ENCODE measurements at regions not wholly inside any gene's neighbourhood (a gene's known extent, or its start where the extent isn't known, plus 50 kb on each side); places are given as distances from the start of the nearest gene placed in this dataset.

GRCh38 chr1:60151311-60151710, 77.7 kb upstream of the C1orf87 start:
- no peaks in the 10 kb centered on the region for H3K79me2 ChIP-seq (ENCODE audit: control insufficient read depth, insufficient read depth, low read length)
- H3K4me2 ChIP-seq (ENCODE audit: control insufficient read depth, extremely low read depth, insufficient read depth, low read depth, low read length) = no peak overlapping the region
- no peaks in the 10 kb centered on the region for H3K4me1 ChIP-seq (ENCODE audit: control insufficient read depth, extremely low read depth, insufficient read depth, low read length)
- no peaks in the 10 kb centered on the region for H3K36me3 ChIP-seq (ENCODE audit: control insufficient read depth in 2 of 2, extremely low read depth in 1 of 2, insufficient read depth in 2 of 2, low read length in 2 of 2)
- FAIRE-seq (no peak), DNase-seq (ENCODE audit: low read depth, low spot score) (no peak)
- no peaks in the 10 kb centered on the region for H4K20me1 ChIP-seq (ENCODE audit: control insufficient read depth, extremely low read depth, insufficient read depth, low read length)
- no peak overlapping the region for H3K27ac ChIP-seq (ENCODE audit: control insufficient read depth, insufficient read depth, low read length)
- no peak overlapping the region for H3K9ac ChIP-seq (ENCODE audit: control insufficient read depth, extremely low read depth, insufficient read depth, low read length)
- H3K9me1 ChIP-seq (ENCODE audit: control insufficient read depth, extremely low read depth, insufficient read depth, low read length) = no peaks in the 10 kb centered on the region
- H3K4me3 ChIP-seq (ENCODE audit: control insufficient read depth in 2 of 3, extremely low read depth in 1 of 3, insufficient read depth in 2 of 3, low read depth in 1 of 3, low read length in 3 of 3) = no peak overlapping the region
- TF ChIP-seq CTCF (optimal IDR thresholded peaks at IDR 0.05 in 1 of 3, IDR thresholded peaks at IDR 0.05 in 1 of 3, conservative IDR thresholded peaks at IDR 0.05 in 1 of 3; ENCODE audit: extremely low read depth in 1 of 3, insufficient read depth in 2 of 3, low read length in 3 of 3) (no peak), EZH2 (IDR thresholded peaks at IDR 0.05; ENCODE audit: low read length) (no peak)
- H3K9me3 ChIP-seq (ENCODE audit: control insufficient read depth, low read depth, low read length) = no peaks in the 10 kb centered on the region
- no peak overlapping the region for H2AFZ ChIP-seq (ENCODE audit: control insufficient read depth, low read length)
- H3K27me3 ChIP-seq (ENCODE audit: control insufficient read depth, extremely low read depth, insufficient read depth, low read length) = no peaks in the 10 kb centered on the region
- dilution Hi-C loops (cut with MboI; ENCODE audit: extremely low pct_ligation_motif_present, low sequenced_read_pairs) = no loop called here

- Histone ChIP-seq H3K27ac (ENCODE audit: control insufficient read depth, insufficient read depth, low read length) (no peak overlapping the region), H2AFZ (ENCODE audit: control insufficient read depth, low read length) (no peak overlapping the region), H3K9ac (ENCODE audit: control insufficient read depth, extremely low read depth, insufficient read depth, low read length) (no peak overlapping the region), H3K36me3 (ENCODE audit: control insufficient read depth in 2 of 2, extremely low read depth in 1 of 2, insufficient read depth in 2 of 2, low read length in 2 of 2) (no peaks in the 10 kb centered on the region), H4K20me1 (ENCODE audit: control insufficient read depth, extremely low read depth, insufficient read depth, low read length) (no peaks in the 10 kb centered on the region), H3K9me3 (ENCODE audit: control insufficient read depth, low read depth, low read length) (no peaks in the 10 kb centered on the region), H3K4me1 (ENCODE audit: control insufficient read depth, extremely low read depth, insufficient read depth, low read length) (no peaks in the 10 kb centered on the region), H3K27me3 (ENCODE audit: control insufficient read depth, extremely low read depth, insufficient read depth, low read length) (no peaks in the 10 kb centered on the region), H3K79me2 (ENCODE audit: control insufficient read depth, insufficient read depth, low read length) (no peaks in the 10 kb centered on the region), H3K4me2 (ENCODE audit: control insufficient read depth, extremely low read depth, insufficient read depth, low read depth, low read length) (no peak overlapping the region), H3K4me3 (ENCODE audit: control insufficient read depth in 2 of 3, extremely low read depth in 1 of 3, insufficient read depth in 2 of 3, low read depth in 1 of 3, low read length in 3 of 3) (no peak overlapping the region), H3K9me1 (ENCODE audit: control insufficient read depth, extremely low read depth, insufficient read depth, low read length) (no peaks in the 10 kb centered on the region)
- dilution Hi-C loops (cut with MboI; ENCODE audit: extremely low pct_ligation_motif_present, low sequenced_read_pairs) = no loop called here
- FAIRE-seq (no peak), DNase-seq (ENCODE audit: low read depth, low spot score) (no peak)
- TF ChIP-seq CTCF (optimal IDR thresholded peaks at IDR 0.05 in 1 of 3, IDR thresholded peaks at IDR 0.05 in 1 of 3, conservative IDR thresholded peaks at IDR 0.05 in 1 of 3; ENCODE audit: extremely low read depth in 1 of 3, insufficient read depth in 2 of 3, low read length in 3 of 3) (no peak), EZH2 (IDR thresholded peaks at IDR 0.05; ENCODE audit: low read length) (no peak)
Observed at GRCh38 chr1:60149251-60149650, 75.7 kb upstream of the C1orf87 start.

Measured in keratinocyte (primary cell).